GM10248 (cell line): ENCODE measurements at regions not wholly inside any gene's neighbourhood (a gene's known extent, or its start where the extent isn't known, plus 50 kb on each side); places are given as distances from the start of the nearest gene placed in this dataset.
"Not testable (repeated sequence)": the region's sequence is repeated elsewhere in the genome, so short reads cannot be mapped to it uniquely, and the experiment has no call there.

Experiments
- CTCF ChIA-PET: fragments of 300-600 bp; sonication (Branson Sonifier 250); formaldehyde crosslinking; extraction: SDS; loops from one replicate; lab custom pipeline; 2021; ENCODE audit warnings: antibody characterized with exemption; lab: Yijun Ruan, JAX
- POLR2A ChIA-PET: fragments of 350-650 bp; sonication (Branson Sonifier 250); formaldehyde crosslinking; extraction: SDS; loops from one replicate; lab custom pipeline; 2020; ENCODE audit warnings: antibody characterized with exemption; lab: Yijun Ruan, JAX
- DNase-seq: peaks from one replicate; pipeline ENCODE4 v3.0.0; 2012; ENCODE audit errors: extremely low spot score
- TF ChIP-seq, protein P1 (sequence below): IDR thresholded peaks from 2 replicates; pipeline ENCODE4 v1.5.1; 2012; ENCODE audit warnings: mild to moderate bottlenecking, low read depth; ENCODE audit errors: extremely low read depth, missing control alignments, control extremely low read depth

DNA sequence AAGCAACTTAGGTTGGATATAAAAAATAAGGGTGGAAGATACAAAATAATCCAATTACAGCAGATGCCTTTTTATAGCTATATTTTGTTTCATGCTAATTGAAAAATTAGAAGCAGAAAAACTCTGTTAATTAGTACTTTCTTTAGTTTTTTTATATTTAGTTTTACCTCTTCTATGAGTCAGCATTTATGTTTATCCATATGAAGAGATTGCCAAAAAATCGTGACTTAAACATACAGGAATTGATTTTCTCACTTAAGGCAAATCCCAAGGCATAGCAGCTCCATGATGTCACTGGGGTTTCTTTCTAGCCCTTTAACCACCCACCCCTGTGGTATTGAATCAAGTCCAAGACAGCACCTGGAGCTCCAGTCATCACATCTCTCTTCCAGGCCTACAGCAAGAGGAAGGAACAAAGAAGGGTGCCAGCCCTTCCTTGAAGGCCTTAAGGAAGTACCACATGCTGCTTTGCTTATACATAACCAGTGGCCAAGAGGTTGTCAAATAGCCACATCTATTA, 365.8 kb upstream of the TENM3 start:
- POLR2A ChIA-PET, result no interaction called here
- DNase-seq, result no peak

DNA sequence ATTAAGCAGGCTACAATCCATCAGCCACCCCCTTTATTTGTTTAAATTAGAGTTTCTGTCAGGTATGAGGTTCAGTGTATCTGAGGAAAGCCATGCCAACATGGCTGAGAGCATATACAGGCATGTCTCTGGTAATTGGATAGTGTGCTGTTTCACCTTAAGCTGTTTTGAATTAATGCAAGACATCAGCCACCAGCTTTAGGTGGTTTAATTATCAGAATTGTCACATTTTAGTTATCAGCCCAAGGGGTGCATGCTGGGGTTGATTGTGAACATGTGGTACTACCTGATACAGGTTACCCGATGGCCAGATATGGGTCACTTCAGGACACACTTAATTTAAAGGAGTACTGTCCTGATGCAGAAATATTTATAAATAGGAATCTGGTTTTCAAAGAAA, 353.2 kb upstream of the TENM3 start:
- TF ChIP-seq, protein P1, sequence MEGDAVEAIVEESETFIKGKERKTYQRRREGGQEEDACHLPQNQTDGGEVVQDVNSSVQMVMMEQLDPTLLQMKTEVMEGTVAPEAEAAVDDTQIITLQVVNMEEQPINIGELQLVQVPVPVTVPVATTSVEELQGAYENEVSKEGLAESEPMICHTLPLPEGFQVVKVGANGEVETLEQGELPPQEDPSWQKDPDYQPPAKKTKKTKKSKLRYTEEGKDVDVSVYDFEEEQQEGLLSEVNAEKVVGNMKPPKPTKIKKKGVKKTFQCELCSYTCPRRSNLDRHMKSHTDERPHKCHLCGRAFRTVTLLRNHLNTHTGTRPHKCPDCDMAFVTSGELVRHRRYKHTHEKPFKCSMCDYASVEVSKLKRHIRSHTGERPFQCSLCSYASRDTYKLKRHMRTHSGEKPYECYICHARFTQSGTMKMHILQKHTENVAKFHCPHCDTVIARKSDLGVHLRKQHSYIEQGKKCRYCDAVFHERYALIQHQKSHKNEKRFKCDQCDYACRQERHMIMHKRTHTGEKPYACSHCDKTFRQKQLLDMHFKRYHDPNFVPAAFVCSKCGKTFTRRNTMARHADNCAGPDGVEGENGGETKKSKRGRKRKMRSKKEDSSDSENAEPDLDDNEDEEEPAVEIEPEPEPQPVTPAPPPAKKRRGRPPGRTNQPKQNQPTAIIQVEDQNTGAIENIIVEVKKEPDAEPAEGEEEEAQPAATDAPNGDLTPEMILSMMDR, result no peak

More for the DNA sequence above, 365.8 kb upstream of the TENM3 start:
- TF ChIP-seq, protein P1, result no peak
- CTCF ChIA-PET, result interaction anchor here (0.9 kb wide), 1 partner anchor 19 kb away, joined by 3 read pairs; no protein-coding TSS in a partner anchor

DNA sequence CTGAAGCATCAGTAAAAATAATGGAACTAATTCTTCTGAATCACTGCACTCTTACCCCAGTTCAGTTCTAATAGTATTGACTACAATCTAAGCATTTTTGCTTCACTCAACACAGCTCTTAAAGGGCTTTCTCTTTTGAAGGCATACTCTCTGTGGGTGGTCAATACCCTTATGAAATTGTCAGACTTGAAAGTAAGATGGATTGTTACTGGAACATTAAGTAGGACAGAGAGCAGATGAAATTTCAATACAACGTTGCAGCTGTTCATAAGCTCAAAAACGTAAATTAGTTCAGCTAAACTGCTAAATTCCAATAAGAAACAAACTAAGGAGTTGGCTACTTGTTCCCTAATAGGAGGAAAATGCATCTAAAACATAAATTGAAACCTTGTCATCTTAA, 352.3 kb upstream of the TENM3 start:
- ChIA-PET CTCF (no interaction called here), POLR2A (no interaction called here)
- no peak for DNase-seq
- TF ChIP-seq, protein P1, result no peak

More for the DNA sequence above, 353.2 kb upstream of the TENM3 start:
- DNase-seq, result no peak
- POLR2A ChIA-PET, result no interaction called here
- CTCF ChIA-PET, result no interaction called here

DNA sequence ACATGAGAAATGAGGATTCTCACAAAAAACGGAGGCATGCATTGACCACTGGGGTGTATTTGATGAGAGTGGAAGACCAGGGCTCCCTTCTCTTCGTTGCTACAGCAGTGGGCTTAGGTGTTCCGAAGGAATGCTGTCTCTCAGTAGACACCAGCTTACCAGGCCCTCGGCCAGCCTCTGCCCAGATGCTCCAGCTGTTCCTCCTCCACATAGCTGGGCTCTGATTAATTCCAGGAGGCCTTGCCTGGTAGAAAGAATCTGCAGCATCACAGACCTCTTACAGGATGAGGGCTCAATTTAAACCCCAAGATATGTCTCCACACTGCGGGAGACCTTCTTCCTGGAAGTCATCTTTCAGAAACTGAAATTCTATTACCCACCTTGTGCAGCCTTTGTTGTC, 346.6 kb upstream of the TENM3 start:
- ChIA-PET POLR2A (no interaction called here), CTCF (interaction anchor here (1.2 to 1.6 kb wide), 3 partner anchors 10 to 19 kb away, joined by 3 to 5 read pairs (median 4); no protein-coding TSS in a partner anchor)
- TF ChIP-seq, protein P1, result no peak
- no peak for DNase-seq

DNA sequence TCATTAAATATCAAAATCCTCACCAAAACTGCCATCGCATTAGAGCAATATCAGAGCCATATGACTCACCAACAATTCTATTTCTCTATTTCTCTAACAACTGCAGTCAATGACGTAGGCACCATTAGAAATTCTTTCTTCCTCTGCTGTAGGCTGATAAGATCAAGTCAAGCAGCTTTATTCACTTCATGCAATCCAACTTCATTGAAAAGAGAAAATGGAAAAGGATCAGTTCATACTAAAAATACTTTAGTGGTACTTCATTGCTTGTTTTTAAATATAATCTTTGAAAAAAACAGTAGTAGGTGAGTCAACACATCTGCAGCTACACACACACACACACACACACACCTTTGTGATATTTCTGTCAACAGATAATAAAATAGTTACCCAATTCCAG, 345.3 kb upstream of the TENM3 start:
- POLR2A ChIA-PET, result no interaction called here
- TF ChIP-seq, protein P1, result no peak
- DNase-seq, result no peak
- CTCF ChIA-PET, result interaction anchor here (1.5 kb wide), 1 partner anchor 19 kb away, joined by 4 read pairs; no protein-coding TSS in a partner anchor

DNA sequence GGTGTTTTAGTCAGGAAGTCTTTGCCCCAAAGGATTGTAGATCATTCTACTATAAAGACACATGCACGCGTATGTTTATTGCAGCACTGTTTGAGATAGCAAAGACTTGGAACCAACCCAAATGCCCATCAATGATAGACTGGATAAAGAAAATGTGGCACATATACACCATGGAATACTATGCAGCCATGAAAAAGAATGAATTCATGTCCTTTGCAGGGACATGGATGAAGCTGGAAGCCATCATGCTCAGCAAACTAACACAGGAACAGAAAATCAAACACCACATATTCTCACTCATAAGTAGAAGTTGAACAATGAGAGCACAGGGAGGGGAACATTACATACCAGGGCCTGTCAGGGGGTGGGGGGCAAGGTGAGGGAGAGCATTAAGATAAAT, 340.8 kb upstream of the TENM3 start:
- CTCF ChIA-PET, POLR2A ChIA-PET, DNase-seq: not testable (repeated sequence)

DNA sequence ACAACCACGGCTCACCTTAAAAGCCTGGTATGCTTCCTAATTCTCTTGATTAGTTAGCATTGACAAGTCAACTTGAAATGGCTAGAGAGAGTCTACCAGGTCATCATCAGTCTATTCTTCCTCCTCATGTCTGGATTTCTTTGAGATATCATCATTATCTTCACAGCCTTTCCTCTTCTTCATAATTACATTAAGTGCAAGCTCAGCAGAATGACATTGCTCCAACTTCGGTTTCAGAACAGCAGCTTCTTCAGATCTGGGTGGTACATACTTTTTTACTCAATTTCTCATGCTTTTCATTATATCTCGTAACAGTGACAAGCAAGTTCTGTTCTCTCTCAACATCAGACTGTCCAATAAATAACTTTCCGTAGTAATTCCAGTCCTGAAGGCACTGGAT, 337.5 kb upstream of the TENM3 start:
- TF ChIP-seq, protein P1, result no peak
- POLR2A ChIA-PET, result no interaction called here
- no peak for DNase-seq
- CTCF ChIA-PET, result no interaction called here
